Upper lobe of left lung (tissue), 4 donors: ENCODE measurements at regions not wholly inside any gene's neighbourhood (a gene's known extent, or its start where the extent isn't known, plus 50 kb on each side); places are given as distances from the start of the nearest gene placed in this dataset.

Source experiments
- POLR2A ChIP-seq, 4 donors: fragments of 450-650 bp; IDR thresholded peaks; one replicate each; pipeline ENCODE4 v1.5.1; 2016 to 2017; ENCODE audit warnings: antibody characterized with exemption in 4 of 4, mild to moderate bottlenecking in 2 of 4
- TF ChIP-seq, protein P1 (sequence below), 6 experiments: fragments of 450-650 bp in 4 of 6; fragments of 200-600 bp in 2 of 6; sonication (generic) in 2 of 6; IDR thresholded peaks; one replicate each; pipeline ENCODE4 v1.5.1; 2016 to 2019; ENCODE audit warnings: antibody characterized with exemption in 6 of 6

DNA sequence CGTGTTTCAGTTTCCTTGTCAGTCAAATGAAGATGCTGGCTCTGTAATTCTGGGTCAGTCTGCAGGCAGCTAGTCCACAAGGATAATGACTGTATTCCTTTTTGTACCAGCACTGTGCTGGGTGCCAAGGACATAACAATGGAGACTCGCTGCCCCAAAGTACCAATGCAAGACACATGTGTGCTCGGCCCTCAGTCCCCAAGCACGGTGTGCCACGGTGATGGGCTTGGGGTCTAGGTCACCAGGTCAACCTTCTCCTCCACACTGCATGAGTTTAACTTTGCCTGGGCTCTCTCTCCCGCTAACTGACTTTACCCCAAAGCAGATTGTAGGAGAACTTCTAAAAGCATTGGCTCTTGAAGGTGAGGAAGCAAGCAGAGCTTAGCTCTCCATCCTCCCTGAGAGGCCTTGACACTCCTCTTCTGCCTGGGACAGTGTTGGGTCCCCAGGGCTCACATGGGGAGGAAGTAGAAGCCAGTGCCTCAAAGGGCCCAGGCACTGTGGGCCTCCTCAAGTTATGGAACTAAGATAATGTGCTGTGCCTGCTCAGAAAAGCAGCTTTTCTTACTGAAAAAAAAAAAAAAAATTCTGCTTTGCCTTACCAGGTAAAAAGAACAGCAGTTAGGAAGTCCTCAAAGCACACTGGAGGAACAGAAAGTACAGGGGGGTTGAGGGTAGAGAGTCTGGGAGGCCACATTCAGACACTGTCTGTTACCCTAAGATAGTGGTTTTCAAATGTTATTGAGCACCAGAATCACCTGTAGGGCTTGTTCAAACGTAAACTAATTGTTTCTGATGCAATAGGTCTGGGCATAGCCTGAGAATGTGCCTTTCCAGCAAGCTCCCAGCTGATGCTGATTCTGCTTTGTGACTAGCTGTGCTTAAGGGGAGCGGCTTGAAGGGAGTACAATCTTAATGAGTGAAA lies 276.4 kb upstream of the CXCR4 start:
- no peak for TF ChIP-seq POLR2A (IDR thresholded peaks at IDR 0.05)
- TF ChIP-seq, protein P1, sequence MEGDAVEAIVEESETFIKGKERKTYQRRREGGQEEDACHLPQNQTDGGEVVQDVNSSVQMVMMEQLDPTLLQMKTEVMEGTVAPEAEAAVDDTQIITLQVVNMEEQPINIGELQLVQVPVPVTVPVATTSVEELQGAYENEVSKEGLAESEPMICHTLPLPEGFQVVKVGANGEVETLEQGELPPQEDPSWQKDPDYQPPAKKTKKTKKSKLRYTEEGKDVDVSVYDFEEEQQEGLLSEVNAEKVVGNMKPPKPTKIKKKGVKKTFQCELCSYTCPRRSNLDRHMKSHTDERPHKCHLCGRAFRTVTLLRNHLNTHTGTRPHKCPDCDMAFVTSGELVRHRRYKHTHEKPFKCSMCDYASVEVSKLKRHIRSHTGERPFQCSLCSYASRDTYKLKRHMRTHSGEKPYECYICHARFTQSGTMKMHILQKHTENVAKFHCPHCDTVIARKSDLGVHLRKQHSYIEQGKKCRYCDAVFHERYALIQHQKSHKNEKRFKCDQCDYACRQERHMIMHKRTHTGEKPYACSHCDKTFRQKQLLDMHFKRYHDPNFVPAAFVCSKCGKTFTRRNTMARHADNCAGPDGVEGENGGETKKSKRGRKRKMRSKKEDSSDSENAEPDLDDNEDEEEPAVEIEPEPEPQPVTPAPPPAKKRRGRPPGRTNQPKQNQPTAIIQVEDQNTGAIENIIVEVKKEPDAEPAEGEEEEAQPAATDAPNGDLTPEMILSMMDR (IDR thresholded peaks at IDR 0.05) = no peak
